Spinal cord (tissue), 9 donors: ENCODE measurements at regions not wholly inside any gene's neighbourhood (a gene's known extent, or its start where the extent isn't known, plus 50 kb on each side); places are given as distances from the start of the nearest gene placed in this dataset.
"Not testable (repeated sequence)": the region's sequence is repeated elsewhere in the genome, so short reads cannot be mapped to it uniquely, and the experiment has no call there.

Source experiments
- DNase-seq, 6 donors: peaks; one replicate each; pipeline versions ENCODE4 v3.0.0 to v3.0.0-alpha.2; 2013 to 2015; ENCODE audit warnings: low spot score in 6 of 6, low read depth in 4 of 6
- H3K27ac ChIP-seq: one replicate; pipeline ENCODE4 v1.5.1; 2013; ENCODE audit warnings: low read depth, low read length, control low read depth
- H3K27me3 ChIP-seq: one replicate; pipeline ENCODE4 v1.6.1; 2013; ENCODE audit warnings: low read length; ENCODE audit not compliant: control insufficient read depth, insufficient read depth
- H3K36me3 ChIP-seq: one replicate; pipeline ENCODE4 v1.6.1; 2013; ENCODE audit warnings: low read length; ENCODE audit not compliant: control insufficient read depth, insufficient read depth
- H3K4me1 ChIP-seq: one replicate; pipeline ENCODE4 v1.6.1; 2013; ENCODE audit warnings: low read length; ENCODE audit not compliant: control insufficient read depth, insufficient read depth
- H3K4me3 ChIP-seq: one replicate; pipeline ENCODE4 v1.5.1; 2013; ENCODE audit warnings: low read depth, low read length, control low read depth
- H3K9me3 ChIP-seq: one replicate; pipeline ENCODE4 v1.6.1; 2013; ENCODE audit warnings: low read length; ENCODE audit not compliant: control insufficient read depth, insufficient read depth
- WGBS: methylation state at CpG from one replicate; pipeline ENCODE4 v1.1.5; 2013; ENCODE audit warnings: missing lambda C conversion rate; ENCODE audit not compliant: insufficient coverage; 5-methylcytosine and 5-hydroxymethylcytosine counted together
- donor health status: healthy.

- Histone ChIP-seq H3K9me3 (peaks cover 2% of the 10 kb centered on the region), H3K27me3 (no peaks in the 10 kb centered on the region), H3K4me3 (no peak overlapping the region), H3K27ac (no peak overlapping the region), H3K4me1 (no peaks in the 10 kb centered on the region), H3K36me3 (no peaks in the 10 kb centered on the region)
- peak in 1 of 6 donors; percentile 76 for DNase-seq
- 47% methylated on average over 2 of the region's 4 CpGs for WGBS
Observed at GRCh38 chr4:100340512-100341485, 150.5 kb upstream of the DDIT4L start.

- no peaks in the 10 kb centered on the region for H3K36me3 ChIP-seq
- H3K9me3 ChIP-seq, result peaks cover 2% of the 10 kb centered on the region
- no peaks in the 10 kb centered on the region for H3K4me1 ChIP-seq
- DNase-seq, result no peak
- no peak overlapping the region for H3K27ac ChIP-seq
- WGBS, result no CpG with 5 or more reads among the region's 4 CpGs
- no peak overlapping the region for H3K4me3 ChIP-seq
- no peaks in the 10 kb centered on the region for H3K27me3 ChIP-seq
Observed at GRCh38 chr4:100339870-100340269, 149.6 kb upstream of the DDIT4L start.

- not testable (repeated sequence) for H3K9me3 ChIP-seq, H3K4me3 ChIP-seq, H3K27me3 ChIP-seq, DNase-seq, H3K27ac ChIP-seq, H3K4me1 ChIP-seq, H3K36me3 ChIP-seq
- WGBS, result 100% methylated on average over 2 of the region's 2 CpGs
Observed at GRCh38 chr4:100333491-100333890, 143.2 kb upstream of the DDIT4L start.

GRCh38 chr4:100317032-100317864 lies 127.0 kb upstream of the DDIT4L start:
- Histone ChIP-seq H3K27me3 (no peaks in the 10 kb centered on the region), H3K4me3 (no peak overlapping the region), H3K9me3 (no peaks in the 10 kb centered on the region), H3K4me1 (no peaks in the 10 kb centered on the region), H3K36me3 (no peaks in the 10 kb centered on the region), H3K27ac (no peak overlapping the region)
- peak in 2 of 6 donors; percentile 47 to 49 for DNase-seq
- no CpG with 5 or more reads among the region's 7 CpGs for WGBS

GRCh38 chr4:100314057-100314456 lies 123.8 kb upstream of the DDIT4L start:
- Histone ChIP-seq H3K9me3 (no peaks in the 10 kb centered on the region), H3K27ac (no peak overlapping the region)
- 81% methylated on average over 2 of the region's 2 CpGs for WGBS

GRCh38 chr4:100312615-100313350 lies 122.5 kb upstream of the DDIT4L start:
- H3K36me3 ChIP-seq, result no peaks in the 10 kb centered on the region
- WGBS, result no CpG with 5 or more reads among the region's 2 CpGs
- H3K27ac ChIP-seq, result no peak overlapping the region
- H3K9me3 ChIP-seq, result no peaks in the 10 kb centered on the region
- peak in 2 of 6 donors; percentile 45 to 63 for DNase-seq
- H3K27me3 ChIP-seq, result no peaks in the 10 kb centered on the region
- no peak overlapping the region for H3K4me3 ChIP-seq
- no peaks in the 10 kb centered on the region for H3K4me1 ChIP-seq

More at GRCh38 chr4:100314057-100314456, 123.8 kb upstream of the DDIT4L start:
- Histone ChIP-seq H3K27me3 (no peaks in the 10 kb centered on the region), H3K36me3 (no peaks in the 10 kb centered on the region), H3K4me3 (no peak overlapping the region), H3K4me1 (no peaks in the 10 kb centered on the region)
- no peak for DNase-seq

- DNase-seq, result no peak
- H3K9me3 ChIP-seq, result no peaks in the 10 kb centered on the region
- no peak overlapping the region for H3K27ac ChIP-seq
- no peak overlapping the region for H3K4me3 ChIP-seq
- no peaks in the 10 kb centered on the region for H3K27me3 ChIP-seq
- no peaks in the 10 kb centered on the region for H3K36me3 ChIP-seq
- no peaks in the 10 kb centered on the region for H3K4me1 ChIP-seq
- 94% methylated on average over 3 of the region's 3 CpGs for WGBS
Observed at GRCh38 chr4:100311181-100311580, 120.9 kb upstream of the DDIT4L start.

GRCh38 chr4:100306018-100306417 lies 115.8 kb upstream of the DDIT4L start:
- Histone ChIP-seq H3K4me1 (no peaks in the 10 kb centered on the region), H3K9me3 (no peaks in the 10 kb centered on the region), H3K36me3 (no peaks in the 10 kb centered on the region), H3K27me3 (no peaks in the 10 kb centered on the region), H3K4me3 (no peak overlapping the region), H3K27ac (no peak overlapping the region)
- DNase-seq, result no peak
